Activated T-cell treated with anti-CD3 and anti-CD28 coated beads for 1 hour (primary cell): ENCODE measurements at regions not wholly inside any gene's neighbourhood (a gene's known extent, or its start where the extent isn't known, plus 50 kb on each side); places are given as distances from the start of the nearest gene placed in this dataset.

Source experiments
- DNase-seq: peaks from one replicate; pipeline ENCODE4 v3.0.0-alpha.2; 2020; ENCODE audit warnings: low read depth

DNA sequence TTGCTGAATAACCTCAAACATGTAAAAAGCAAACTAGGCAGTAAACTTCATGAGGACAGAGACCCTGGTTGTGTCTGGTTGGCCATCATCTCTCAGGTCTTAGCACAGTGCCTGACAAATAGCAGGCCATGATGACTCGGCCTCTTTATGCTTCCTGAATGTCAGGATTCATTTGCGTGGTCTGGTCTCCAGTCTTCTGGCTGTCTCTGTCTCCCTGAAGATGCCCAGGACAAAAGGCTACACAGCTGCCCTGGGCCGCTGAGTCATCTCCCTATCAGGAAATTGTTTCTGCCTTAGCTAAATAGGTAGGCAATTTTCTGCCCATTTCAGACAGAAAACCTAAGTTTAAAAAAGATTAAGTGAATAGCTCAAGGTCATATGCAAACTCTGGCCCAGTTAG lies 84.1 kb upstream of the FNDC3A start:
- DNase-seq, result no peak

DNA sequence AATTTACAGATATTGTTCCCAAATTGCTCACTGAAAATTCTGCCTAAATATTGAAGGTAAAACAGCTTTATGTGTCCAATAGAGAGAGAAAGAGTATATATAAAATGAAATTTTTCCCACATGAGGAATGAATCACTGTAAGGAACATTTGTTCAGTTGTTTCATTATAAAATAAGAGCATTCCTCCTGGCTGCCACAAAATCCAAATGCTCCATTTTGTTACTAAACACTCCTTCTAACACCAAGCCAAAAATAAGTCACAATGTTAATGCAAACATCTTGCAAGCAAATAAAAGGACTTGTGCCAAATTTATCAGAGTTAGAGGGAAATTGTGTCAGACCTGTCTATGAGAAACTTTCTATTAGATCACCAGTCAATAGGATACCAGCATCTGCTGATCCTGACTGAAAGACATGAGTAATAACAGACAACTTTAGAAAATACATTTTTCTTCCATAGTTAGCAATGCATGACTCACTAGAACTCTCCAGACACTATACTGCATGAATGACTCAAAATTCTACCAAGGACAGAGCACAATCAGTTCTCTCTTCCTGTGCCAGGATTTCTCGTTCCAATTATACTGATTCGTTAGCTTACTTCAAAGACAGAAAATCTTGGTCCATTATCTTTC lies 83.5 kb upstream of the FNDC3A start:
- no peak for DNase-seq

DNA sequence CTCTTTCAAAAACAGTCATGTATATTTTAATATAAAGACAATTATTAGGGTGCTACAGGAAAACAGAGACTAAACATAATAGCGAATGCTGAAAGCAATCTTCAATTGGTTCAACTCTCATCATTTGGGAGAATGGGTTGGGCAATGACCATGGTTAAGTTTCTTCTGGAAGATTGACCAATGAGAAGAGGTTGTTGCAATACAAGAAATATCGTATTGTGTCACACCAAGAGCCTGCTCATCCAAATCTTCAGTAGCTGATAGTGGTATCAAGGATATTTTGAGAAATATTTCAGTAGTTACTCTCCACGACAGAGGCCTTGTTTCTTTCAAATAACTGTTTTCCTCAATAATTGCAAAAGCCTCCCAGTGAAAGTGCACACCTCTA lies 83.0 kb upstream of the FNDC3A start:
- no peak for DNase-seq

DNA sequence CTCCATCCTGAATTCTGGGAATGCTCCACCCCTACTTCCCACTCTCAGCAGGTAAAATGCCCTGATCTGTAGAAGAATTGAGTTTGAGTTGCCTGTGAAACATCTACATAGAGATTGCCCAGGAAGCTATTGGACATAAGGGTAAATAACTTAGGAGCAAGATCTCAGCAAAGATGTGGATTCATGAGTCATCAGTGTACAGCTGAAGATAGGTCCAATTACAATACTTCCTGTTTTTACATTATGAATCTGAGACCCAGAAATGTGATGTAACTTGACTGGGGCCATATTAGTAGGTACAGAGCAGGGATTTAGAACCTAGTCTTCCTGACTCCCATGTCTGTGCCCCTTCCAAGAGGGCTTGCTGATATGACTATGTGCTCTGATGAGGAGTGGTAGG lies 79.4 kb upstream of the FNDC3A start:
- DNase-seq, result no peak

DNA sequence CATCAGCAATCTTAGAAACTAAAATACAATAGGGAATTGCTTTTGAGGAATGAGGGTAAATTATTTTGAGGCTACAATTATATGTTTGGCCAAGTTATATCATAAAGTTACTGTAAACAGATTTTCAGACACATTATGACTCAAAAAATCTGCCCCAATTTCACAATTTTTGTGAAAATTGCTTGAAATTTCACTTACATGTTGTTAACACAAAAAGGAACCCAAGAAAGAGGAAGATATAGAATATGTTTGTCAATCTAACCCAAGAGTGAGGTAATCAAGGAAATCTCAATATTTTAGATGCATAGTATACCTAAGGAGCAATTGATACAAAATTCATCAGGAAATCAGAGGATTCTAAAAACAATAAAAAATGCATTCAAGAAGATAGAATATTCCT lies 73.9 kb upstream of the FNDC3A start:
- DNase-seq, result no peak

DNA sequence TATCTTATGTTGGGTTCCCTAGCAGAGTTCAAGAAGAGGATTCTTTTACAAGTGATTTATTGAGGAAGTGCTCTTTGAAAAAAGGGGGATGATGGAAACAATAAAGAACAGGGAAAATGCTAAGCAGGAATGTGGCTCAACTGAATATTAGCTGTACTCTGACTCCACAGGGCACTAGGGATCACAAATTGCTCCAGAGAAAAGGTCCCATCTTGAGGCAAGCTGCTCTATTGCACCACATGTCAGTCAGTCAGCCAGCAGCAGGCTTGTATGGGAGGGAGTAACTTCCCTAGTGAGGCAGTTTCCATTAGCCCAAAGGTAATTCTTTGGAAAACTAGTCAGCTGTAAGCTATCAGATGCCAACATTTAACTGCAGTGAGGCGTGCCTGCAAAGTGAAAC lies 73.3 kb upstream of the FNDC3A start:
- DNase-seq, result no peak

DNA sequence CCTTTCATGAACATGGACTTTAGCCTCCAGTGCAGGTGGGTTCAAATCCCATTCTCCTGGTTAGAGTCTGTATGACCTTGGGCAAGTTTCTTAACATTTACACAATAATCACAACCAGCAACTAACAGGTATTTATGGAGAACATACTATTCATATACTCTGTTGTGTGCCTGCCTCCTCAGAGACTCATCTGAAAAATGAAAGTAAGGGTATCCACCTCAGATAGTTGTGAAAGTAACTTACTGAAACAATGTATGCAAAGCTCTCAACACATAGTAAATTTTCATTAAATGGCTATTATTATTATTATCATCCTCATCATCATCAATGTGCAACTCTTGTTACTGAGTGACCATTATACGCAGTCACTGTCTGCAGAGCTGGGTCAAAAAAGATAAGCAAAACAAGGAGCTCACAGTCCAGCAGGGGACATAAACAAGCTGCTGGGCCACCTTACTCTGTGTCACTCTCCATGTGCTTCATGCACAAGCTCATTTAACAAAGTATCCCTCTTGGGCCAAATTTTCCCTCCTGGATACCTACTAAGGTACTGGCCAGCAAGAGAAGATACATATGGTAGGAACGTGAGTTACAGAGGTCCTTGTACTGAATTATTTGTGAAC lies 70.9 kb upstream of the FNDC3A start:
- no peak for DNase-seq

DNA sequence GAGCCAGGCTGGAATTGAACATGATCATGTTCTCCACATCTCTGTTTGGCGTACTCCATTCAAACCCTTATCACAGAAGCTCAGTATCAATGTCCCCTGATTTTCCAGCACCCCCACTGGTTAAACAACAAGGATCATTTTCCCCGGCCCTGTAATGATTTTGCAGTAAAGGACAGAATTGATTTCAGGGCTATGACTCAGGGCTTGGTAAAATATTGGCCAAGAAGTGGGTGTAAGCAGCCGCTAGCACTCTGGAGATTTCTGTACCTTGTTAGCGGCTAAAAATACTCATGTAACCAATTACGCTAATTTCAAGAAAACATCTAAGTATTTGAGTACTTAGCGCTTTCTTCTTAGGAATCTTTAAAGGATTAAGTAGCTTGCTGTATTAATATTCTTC lies 69.5 kb upstream of the FNDC3A start:
- no peak for DNase-seq

DNA sequence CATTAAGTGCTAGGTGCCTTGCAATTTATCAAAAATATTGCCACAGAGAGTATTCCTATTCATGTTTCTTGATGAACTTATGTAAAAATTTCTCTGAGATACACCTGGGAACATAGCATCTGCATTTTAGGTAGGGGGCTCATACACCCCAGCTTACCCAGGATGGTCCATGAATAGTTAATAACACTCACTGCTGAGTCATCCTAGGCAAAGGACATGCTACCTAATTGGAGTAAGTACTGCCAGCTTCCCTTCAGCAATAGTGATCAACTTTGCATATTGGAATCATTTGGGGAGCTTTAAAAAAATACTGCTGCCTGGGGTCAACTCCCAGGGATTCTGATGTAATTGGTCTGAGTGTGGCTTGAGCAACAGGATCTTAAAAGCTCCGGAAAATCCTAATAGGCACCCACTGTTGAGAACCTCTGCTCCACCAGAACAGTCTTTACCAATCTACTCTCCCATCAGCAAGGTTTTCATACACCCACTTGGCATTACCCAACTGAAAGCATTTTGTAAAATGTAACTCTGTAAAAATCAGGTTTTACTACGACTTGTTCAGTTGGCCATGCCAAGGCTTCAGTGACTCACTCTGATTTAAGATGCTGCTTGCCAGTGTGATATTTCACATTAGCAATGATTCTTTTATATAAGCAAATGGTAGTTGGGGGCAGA lies 67.2 kb upstream of the FNDC3A start:
- DNase-seq, result no peak

DNA sequence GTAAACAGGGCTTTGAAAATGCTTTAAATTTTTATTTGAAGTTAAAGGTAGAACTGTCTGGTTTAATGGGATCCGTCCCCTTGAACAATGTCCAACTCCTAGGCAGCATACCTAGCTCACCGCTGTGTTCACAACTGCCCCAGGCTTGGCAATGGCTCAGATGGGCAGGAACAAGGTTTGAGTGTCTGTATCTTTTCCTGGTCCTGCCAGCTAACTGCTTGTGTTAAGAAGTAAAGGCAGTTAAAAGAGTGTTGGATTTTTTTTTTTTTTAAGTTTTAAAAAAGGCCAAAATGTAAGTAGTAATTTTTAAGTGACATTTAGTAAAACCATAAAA lies 66.7 kb upstream of the FNDC3A start:
- no peak for DNase-seq

DNA sequence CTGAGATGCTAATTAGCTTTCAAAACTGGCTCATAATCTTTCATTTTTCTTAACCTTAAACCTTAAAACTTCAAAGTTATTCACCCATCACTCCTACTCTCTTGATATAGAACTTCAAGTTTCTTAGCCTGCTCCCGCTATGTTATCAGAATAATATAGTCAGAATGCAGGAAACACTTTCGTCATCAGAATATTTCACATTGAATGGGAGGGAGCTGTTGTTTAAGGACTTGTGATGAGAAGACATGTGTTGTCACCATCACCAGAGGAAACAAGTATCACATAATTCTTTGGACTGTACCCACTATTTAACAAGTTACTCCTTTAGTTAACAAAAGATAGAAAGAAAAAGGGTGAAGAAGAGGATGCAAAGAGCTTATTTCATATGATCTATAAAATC lies 65.0 kb upstream of the FNDC3A start:
- no peak for DNase-seq

DNA sequence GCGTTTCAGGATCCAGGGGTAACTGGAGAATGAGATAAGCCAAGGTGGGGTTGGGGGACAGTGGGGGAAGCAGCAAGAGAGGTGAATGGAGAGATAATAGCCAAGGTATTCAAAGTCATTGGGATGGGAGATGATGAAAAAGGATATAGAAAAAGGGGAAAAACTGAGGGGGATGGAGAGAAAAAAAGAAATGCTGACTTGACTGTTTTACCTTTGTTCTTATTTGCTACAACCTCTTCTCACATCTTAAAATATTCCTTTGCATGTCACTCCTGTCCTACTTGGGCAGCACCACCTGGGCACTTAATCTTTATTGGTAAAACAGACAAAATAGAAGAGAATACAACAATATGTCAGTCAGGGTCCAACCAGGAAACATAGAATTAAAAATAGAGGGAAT lies 56.0 kb upstream of the FNDC3A start:
- no peak for DNase-seq

DNA sequence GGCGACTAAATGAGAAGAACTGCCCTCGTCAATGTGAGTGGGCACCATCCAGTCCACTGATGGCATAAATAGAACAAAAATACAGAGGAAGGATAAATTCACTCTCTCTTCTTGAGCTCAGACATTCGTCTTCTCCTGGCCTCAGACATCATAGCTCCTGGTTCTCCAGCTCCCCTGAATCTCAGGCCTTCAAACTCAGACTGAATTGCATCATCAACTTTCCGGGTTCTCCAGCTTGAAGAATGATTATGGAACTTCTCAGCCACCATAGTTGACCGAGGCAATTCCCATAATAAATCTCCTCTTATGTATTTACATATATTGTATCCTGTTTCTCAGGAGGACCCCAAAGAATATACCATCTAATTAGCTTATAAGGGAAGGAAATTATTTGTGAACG lies 55.0 kb upstream of the FNDC3A start:
- DNase-seq, result no peak

DNA sequence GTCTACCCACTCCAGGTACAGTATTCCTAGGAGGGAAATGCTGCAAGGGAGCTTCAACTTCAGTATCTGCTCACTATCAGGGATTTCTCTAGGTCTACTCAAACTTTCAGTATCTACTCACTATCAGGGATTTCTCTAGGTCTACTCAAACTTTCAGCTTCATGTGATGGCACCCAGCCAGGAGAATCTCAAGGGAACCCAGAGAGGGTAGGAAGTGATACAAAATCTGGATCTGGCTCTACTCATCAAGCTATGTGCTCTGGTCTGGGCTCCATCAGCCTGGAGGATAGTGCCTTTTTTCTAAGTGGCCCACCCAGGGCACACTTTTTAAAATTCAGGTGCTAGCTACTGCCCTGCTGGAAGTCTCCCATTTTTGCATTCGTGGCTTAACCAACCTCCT lies 52.3 kb upstream of the FNDC3A start:
- no peak for DNase-seq

DNA sequence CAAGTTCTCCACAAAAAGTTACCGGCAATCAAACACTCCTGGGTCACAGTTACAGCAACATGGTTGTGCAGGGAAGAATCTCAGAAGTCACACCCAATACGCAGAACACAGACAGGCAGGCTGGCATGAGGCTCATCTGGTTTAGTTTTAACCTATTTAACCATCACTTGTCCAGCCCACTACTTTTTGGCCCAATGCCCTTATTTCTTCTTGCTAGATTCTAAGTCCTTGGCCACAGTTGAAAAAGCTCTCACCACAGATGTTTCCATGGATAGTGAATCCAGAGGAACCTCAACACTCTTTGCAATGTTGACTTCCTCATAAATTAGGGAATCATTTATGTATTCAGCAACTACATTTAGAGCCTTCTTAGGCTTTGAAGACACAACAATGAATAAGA lies 50.7 kb upstream of the FNDC3A start:
- no peak for DNase-seq
